NCI-H1048 (cell line): ENCODE measurements at regions not wholly inside any gene's neighbourhood (a gene's known extent, or its start where the extent isn't known, plus 50 kb on each side); places are given as distances from the start of the nearest gene placed in this dataset.

Experiments
- DNase-seq: peaks from one replicate; lab custom pipeline; 2025; lab: John Stamatoyannopoulos, UW

GRCh38 chr5:5014586-5015235 is 125.4 kb upstream of the ADAMTS16 start:
- no peak for DNase-seq

DNA sequence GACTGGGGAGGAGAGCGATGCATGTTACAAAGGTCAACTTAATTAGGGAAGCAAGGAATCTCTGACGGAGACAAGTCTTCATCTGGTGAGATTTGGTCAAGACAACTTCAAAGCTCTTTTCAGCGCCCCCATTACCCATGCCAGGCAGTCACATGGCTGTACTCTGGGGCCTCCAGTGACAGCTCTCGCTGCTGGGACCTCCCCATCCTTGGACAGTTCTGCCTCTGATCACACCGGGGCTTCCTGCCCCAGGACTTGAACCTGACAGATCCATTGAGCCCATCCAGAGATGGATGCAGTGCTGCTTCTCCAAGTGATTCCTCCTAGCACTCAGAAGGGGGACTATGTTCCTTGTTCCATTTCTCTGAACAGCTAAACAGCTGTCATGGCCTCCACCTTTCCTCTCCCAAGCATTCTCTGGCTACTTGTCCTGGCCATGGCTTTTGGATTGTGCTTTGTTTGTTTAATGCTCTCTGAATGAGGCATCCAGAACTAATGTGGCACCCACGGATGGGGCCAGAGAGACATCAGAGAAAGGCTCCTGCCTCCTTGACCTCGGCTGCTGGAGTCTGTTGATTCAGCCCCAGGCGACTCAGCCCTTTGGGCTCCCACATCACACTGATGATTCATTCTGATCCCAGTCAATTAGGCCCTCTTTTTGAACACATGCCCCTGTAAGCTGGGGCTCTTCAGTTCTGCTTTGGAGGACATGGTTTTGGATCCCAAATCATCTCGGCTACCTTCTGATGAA is 122.1 kb upstream of the ADAMTS16 start:
- no peak for DNase-seq

DNA sequence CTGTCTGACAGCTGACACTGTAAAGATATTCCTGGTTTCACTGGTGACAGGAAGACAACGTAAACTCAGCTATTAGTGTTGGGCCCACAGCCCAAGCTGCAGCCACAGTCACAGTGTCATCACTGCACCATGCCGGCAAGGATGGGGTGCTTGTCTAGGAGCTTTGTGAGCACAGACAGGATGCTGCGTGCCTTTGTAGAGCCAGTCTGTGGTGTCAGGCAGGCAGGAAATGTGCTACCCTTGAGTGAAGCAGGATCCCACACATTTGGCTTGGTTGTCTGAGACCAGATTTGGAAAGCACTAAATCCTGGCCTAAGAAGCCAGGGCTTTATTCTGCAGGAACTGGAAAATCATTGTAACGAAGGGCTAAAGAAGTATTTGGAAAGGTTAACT is 121.6 kb upstream of the ADAMTS16 start:
- no peak for DNase-seq

- no peak for DNase-seq
Observed at GRCh38 chr5:5021436-5021835, 118.7 kb upstream of the ADAMTS16 start.

DNA sequence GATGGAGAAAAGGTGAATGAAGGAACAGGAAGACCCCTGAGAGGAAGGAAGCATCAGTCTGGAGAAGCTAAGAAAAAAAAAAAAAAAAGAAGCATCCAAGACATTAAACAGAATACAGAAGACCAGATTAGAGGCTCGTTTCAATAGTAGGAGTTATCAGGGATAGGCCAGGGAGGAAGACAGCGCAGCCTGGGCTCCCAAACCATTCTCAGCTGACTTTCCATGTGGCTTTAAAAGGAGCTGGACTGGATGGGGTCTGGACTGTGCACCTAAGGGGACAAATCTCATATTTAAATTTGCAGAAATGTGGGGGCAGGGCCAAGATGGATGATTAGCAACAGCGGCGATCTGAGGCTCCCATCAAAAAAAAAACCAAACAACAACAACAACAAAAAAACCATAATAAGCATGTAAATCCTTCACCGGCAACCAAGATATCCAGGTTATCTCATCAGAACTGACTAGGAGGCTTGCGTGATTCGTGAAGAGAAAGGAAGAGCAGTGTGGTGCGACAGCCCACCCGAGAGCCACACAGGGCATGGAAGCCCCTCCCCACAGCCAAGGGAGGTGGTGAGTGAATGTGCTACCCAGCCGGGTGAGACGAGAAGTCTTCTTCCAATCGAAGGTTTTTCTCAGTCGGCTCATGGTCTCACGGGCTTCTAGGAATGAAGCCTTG is 114.9 kb upstream of the ADAMTS16 start:
- no peak for DNase-seq

- DNase-seq = no peak
Observed at GRCh38 chr5:5025774-5026408, 114.2 kb upstream of the ADAMTS16 start.

GRCh38 chr5:5026409-5026785 is 113.7 kb upstream of the ADAMTS16 start:
- no peak for DNase-seq

GRCh38 chr5:5031665-5032064 is 108.5 kb upstream of the ADAMTS16 start:
- no peak for DNase-seq

DNA sequence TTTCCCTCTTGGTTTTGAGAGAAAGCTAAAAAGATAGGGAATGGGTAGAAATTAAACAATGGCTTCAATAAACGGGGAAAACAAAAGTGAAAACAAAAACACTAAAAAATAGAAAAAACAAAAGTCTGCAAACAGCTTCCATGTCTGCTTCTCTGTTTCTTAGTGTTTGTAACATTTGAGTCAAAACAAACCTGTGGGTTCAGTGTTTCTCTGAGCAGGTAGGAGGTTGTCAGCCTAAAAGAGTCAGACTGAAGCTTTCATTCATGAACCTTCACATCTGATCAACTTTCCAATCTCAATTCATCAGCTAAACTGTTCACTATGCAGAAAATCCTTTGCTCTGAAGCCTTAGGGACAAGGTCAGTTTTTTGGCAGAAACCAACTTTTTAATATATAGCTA is 102.5 kb upstream of the ADAMTS16 start:
- DNase-seq = no peak

DNA sequence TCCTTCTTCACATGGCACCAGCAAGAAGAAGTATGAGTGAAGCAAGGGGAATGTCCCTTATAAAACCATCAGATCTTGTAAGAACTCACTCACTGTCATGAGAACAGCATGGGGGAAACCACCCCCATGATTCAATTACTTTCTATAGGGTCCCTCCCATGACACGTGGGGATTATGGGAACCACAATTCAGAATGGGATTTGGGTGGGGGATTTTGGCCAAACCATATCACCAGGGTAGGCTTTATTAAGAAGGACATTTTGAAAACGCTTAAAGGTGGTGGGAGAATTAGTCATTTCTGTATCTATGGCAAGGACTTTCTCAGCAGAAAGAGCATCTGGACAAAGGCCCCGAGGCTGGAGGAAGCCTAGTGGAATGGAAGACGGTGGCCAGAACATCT is 100.2 kb upstream of the ADAMTS16 start:
- DNase-seq = no peak

DNA sequence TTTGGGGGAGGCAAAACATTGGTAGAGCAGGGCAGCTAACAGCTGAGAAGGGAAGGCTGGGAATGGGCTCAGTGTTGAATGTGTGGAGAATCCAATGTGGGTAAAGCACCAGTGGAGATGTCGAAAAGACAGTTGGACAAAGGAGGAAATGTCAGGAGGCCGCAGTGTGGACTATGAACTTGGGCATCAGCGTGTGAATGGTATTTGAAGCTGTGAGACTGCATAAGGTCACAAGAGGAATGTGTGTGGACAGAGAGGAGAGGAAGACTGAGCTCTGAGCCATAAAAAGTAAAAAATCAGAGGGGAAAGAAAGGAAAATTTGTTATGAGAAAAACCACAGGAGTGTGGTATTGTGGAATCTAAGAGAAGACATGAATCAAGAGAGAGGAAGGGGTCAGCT is 99.4 kb upstream of the ADAMTS16 start:
- no peak for DNase-seq

GRCh38 chr5:5042806-5043205 is 97.3 kb upstream of the ADAMTS16 start:
- no peak for DNase-seq

DNA sequence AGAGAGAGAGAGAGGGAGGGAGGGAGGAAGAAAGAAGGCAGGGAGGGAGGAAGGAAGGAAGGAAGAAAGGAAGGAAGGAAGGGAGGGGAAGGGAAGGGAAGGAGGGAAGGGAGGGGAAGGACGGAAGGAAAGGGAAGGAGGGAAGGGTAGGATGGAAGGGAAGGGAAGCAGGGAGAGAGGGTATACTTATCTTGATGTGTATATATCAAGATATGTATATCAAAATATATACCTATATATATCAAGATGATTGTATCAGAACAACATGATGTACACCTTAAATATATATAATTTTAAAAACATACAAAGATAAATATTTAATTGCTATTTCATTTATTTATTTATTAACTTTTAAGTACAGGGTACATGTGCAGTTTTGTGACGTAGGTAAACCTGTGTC is 96.8 kb upstream of the ADAMTS16 start:
- no peak for DNase-seq

DNA sequence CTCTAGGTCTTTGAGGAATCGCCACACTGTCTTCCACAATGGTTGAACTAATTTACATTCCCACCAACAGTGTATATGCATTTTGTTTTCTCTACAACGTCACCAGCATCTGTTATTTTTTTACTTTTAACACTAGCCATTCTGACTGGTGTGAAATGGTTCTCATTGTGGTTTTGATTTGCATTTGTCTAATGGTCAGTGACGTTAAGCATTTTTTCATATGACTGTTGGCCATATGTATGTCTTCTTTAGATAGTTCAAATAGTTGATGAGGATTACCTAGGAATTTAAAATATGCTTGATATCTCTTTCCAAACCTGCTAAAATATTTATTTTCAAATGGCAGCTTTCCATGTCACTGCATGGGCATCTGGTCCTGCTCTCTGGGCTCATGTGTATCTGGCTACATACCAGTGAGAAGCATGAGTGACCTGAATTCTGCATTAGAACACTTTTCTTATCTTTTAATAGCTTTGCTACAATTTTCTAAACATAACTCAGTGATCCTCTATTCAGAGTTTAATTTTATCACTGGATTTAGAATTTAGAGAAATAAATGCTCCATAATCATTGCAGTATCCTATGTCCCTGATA is 95.8 kb upstream of the ADAMTS16 start:
- no peak for DNase-seq

GRCh38 chr5:5046680-5047502 is 93.2 kb upstream of the ADAMTS16 start:
- DNase-seq = no peak

DNA sequence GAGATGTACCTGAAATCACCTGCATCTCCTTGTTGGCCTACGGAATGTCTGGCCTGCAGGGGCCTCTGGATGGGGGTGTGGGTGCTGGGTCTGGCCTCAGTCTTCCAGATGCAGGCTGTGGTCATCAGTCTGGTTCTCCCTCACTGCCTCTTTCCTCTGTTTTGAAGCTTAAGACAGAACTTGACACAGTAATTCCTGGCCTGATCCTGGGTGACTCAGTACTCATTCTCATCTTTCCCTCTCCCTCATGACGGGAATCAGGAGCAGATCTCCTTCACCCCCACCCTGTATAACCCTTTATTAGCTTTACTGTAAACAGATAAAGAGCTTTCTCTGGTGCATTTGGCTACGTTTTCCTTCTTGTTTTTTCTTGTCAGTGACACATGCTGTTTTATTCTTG is 89.3 kb upstream of the ADAMTS16 start:
- no peak for DNase-seq

GRCh38 chr5:5055712-5056111 is 84.4 kb upstream of the ADAMTS16 start:
- no peak for DNase-seq

DNA sequence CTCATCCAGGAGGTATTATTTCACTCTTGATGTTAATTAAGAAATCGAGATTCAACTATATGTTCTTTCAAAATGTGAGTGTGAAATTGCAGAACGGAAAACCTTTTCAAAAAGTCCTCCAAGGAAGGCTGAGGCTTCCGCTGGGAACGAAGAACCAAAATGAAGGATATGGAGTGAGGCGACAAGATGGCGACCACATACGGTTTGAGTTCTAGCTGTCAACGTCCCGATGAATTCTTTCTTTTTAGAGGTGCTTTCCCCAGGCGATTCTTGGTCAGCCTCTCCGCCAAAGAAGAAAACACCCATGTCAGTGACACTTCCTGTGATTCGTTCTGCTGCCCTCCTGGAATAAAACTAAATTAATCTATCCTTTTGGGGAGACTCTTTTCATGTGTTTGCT is 78.3 kb upstream of the ADAMTS16 start:
- DNase-seq = no peak

DNA sequence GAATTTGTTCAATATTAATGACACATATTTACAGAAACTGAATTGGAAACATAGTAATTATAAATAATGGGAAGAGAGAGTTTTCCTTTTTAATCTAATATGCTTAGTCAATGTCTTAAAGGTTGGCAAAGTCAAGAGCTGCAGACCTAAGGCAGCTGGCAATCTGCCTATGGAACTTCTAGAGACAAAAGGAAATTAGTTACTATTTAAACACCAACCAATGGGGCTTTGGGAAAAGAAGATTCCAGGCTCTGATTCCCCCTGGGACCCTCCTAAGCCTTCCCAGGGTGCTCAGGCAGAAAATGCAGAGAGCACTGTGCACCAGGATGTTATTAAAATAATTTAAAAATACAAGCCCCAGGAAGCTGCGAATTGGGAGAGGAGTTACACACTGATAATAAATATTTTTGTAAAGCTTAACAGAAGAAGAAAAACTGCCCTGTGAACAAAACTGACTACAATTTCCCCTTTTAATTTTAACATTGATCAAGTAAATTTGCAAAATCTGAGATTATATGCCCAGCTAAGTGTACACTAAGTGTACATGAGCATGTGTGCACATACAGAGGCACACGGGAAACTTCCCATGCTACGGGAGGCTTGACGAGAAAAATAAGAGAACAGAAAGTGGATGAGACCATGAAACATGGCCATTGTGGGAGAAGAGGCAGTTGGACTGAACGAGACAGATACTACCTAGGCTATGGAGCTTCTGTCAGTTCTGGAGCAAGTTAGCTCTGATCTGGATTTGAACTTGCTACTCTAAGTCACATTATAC is 77.4 kb upstream of the ADAMTS16 start:
- DNase-seq = no peak

DNA sequence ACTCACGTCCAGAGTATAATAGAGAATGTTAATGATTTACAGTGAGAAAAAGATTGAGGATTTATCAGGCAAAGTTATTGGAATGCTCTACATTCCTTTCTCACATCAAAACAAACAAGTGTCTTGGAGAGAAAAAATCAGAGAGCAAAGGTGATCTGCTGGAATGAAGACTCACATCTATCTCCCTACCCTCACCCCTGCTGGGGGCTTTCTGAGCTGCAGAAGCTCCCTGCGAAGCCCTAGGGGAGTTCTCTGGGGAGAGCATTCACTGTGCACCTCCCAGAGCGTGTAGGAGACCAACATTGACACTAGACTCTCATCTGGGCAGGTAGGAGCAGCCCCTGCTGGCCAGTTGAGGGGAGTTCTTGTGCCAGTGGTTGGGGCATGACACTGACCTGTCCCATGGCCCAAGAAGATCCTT is 76.6 kb upstream of the ADAMTS16 start:
- no peak for DNase-seq

DNA sequence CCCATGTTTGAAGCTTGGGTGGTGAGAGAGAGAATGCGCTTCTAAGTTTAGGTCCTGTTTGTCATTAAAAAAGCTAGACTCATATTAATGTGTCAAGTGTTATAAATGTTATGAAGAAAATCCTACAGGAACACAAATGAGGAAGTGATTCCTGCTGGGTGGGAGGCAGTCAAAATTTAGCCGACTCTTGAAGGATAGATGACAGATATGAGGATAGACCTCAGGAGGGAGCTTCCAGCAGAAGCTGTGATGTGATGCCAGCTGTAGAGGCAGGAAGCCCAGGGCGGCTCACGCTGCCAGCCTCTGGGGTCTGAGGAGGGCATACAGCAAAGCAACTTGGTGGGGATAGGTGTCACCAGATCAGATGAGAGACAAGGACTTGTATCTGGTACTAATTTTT is 74.7 kb upstream of the ADAMTS16 start:
- DNase-seq = no peak
